ENCODE measurements at regions not wholly inside any gene's neighbourhood (a gene's known extent, or its start where the extent isn't known, plus 50 kb on each side); places are given as distances from the start of the nearest gene placed in this dataset.

DNA sequence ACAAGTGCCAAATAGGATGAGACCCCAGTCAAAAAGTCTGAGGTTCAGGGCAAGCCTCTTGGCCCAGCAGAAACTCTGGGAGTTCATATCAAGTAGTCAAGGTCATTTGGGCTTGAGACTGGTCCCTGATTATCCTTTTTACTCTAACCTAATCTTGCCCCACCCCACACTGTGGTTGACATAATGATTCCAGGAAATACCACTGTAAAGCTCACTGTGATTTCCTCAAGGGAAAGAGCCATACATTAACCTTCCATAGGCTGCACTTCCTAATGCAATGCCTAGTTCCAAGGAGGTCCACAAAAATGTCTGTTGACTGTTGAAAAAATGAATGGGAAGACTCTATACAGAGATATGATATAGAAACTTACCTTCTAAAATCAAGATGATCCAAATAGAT is 52.9 kb upstream of the CHCHD3 start:
- TF ChIP-seq, protein P1, sequence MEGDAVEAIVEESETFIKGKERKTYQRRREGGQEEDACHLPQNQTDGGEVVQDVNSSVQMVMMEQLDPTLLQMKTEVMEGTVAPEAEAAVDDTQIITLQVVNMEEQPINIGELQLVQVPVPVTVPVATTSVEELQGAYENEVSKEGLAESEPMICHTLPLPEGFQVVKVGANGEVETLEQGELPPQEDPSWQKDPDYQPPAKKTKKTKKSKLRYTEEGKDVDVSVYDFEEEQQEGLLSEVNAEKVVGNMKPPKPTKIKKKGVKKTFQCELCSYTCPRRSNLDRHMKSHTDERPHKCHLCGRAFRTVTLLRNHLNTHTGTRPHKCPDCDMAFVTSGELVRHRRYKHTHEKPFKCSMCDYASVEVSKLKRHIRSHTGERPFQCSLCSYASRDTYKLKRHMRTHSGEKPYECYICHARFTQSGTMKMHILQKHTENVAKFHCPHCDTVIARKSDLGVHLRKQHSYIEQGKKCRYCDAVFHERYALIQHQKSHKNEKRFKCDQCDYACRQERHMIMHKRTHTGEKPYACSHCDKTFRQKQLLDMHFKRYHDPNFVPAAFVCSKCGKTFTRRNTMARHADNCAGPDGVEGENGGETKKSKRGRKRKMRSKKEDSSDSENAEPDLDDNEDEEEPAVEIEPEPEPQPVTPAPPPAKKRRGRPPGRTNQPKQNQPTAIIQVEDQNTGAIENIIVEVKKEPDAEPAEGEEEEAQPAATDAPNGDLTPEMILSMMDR (IDR thresholded peaks at IDR 0.05; ENCODE audit: low read depth, low read length, missing input control), result no peak
- no peak for TF ChIP-seq RAD21 (IDR thresholded peaks at IDR 0.05)
- TF ChIP-seq GABPA (IDR thresholded peaks at IDR 0.05 in 1 of 2, conservative IDR thresholded peaks at IDR 0.05 in 1 of 2), result no peak
- TF ChIP-seq TAF1 (conservative IDR thresholded peaks at IDR 0.05), result no peak

All from liver (tissue), 3 donors.